ENCODE measurements at regions not wholly inside any gene's neighbourhood (a gene's known extent, or its start where the extent isn't known, plus 50 kb on each side); places are given as distances from the start of the nearest gene placed in this dataset.

DNA sequence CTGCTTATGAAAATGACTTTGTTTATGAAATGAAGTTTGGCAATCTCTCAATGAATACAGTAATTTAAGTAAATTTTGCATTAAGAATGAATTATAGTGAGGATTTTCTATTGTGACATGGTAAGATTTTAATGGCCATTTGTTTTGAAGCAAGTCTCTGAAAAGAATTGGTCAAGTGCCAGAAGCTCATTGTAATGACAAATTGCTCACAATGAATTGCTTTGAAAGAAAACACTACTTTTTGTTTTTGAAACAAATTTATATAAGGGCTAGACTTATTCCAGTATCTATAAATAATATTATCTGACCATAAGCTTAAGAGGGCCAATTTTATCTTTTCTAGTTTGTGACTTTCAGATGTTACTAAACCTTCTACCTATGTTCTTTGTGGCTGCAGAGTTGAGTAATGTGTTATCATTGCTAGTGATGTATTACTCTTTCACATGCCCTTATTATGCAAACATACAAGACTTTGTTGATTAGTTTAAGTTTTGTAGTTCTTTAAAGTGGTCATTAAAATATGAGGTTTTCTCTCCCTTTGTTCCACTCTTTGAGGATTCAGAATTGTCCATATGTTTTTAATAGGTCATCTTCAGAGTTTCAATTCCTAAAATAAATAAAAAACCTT, 93.0 kb upstream of the ZNF608 start:
- DNase-seq (ENCODE audit: low read depth in 2 of 2), result no peak

DNA sequence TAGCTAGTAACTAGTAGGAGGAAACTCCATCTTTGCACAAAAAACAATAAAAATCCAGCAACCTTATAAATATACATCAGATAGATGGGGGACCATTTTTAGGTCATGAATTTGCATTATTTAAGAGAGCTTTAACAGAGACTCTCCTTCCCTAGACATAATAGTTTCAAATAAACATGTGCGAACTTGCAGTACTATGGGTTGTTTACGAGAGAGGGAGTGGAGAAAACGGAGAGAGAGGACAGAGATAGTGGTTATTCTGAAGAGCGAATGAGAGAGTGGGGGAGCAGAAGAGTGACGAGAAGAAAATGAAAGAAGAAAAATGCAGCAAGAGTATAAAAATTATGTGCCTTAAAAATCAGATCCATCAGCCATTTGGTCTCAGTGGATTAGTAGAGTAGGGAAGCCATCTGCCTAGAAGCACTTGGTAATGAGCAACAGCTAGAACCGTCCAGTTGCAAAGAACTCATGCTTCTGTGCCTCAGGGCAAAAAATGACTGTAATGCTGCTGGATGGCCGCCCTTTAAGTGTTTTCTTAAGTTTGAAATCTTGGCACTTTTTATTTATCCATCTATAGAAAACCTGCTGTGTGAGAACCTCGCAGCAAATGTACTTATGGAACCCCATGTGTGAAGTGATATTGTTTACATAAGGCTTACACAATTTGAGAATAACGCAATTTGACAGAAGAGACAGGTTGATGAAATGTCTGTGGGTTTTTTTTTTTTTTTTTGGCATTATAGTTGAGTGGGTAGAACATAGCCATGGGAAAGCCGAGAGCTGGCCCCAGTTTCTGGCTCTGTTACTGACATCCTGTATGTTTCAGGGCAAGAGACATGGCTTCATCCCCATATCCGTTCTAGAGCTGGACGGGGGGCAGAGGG, 95.6 kb upstream of the ZNF608 start:
- no peak for DNase-seq (ENCODE audit: low read depth in 2 of 2)

DNA sequence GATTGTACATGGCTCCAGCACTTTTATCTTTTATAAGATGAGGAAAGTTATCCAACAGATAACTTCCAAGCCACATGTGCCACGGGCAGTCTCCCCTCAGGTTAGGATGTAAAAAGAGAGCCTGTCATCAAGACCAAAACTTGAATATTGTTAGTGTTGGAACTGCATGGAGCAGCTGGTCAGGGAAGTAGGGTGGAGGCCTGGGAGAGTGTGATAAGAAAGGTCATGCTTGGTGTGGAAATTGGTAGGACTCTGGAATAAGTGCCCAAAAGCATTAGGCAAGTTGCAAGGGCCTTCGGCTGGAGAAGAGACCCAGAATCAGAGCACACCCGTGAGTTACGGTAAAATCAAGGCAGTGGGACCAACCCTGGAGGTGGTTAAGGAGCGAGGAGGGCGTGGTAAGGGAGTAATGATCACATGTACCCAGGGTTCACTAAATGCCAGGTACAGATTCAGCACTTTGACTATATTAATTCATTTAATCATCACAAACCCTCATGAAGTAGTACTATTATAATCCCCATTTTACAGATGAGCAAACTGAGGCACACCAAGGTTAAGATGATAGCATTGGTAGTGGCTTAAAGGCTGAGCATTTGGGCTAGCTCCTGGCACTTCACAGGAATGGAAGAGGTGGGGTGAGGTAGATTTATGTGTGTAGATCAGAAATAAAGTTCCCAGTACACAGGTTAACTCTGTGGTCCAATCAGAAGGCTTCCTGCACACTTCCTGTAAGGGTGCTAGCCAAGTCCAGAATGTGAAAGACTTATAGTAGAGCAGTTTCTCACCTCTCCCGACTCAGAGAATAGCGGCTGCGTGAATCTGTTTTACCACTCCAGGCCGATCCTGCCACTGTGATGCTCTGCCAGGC, 96.5 kb upstream of the ZNF608 start:
- no peak for DNase-seq (ENCODE audit: low read depth in 2 of 2)

DNA sequence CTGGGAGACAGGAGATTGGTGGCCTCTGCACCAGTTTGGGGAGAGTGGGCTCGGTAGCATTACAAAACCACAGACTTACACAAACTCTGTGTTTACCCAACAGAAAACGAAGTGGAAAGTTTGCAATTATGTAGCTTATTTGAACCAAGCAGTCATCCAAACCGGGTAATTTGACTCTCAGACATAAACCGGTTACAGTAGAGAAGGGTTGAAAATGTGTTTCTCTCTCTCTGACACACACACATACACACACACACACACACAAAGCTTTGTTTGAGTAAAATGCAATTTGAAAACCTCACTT, 97.1 kb upstream of the ZNF608 start:
- DNase-seq (ENCODE audit: low read depth in 2 of 2), result no peak

DNA sequence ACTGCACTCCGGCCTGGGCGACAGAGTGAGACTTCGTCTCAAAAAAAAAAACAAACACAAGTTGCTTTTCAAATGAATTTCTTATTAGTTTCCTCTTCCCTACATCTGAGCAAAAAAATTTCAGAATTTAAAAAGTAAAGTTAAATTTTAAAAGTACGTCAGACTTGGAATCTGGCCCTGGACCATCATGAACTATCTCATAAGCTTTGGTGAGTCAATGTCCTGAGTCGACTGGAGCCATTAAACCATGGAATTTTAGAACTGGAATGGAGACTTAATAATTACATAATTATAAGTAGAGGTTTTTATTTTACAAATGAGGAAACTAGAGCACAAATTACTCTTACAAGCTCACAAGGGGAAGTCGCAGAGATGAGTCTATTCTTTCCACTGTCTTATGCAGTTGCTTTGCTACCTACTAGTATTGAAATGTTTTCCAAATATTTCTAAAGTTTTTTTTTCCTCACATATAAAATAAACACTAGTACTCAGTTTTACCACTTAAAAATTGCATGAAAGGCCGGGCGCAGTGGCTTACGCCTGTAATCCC, 98.0 kb upstream of the ZNF608 start:
- DNase-seq (ENCODE audit: low read depth in 2 of 2), result no peak

DNA sequence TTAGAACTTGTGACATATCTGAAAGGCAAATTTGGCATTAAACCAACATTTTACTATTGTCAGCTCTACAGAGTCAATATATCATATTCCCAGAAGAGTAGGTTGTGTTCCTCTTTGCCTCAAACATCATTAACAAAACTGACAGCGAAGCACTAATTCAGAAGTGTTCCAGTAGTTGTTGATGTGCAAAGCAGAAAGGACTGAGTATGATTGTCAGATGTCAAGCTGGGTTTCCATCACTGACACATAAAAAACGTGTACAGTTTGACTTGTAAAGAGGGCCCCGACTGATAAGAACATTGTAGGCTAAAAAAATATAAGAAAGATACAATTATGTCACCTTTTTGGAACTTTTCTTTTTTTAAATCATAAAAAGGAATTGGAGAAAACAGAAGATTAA, 101.5 kb upstream of the ZNF608 start:
- DNase-seq (ENCODE audit: low read depth in 2 of 2), result no peak

DNA sequence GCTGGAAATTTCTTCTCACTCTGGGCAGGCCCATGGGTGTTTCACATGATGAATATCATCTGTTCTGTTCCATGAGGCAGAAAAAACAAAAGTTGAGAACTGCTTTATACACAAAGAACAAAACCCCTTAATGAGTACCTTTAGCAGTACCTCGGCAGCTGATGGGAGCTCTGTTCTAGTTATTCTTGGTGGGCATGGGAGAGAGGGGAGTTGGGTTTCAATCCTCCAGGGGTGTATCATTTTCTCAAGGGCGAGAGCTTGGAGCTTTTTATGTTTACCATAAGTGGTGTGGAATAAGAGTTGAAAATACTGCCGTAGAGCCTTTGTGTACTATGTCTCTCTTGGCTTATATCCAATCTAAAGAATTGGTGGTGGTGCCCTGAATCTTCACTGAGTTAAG, 103.3 kb upstream of the ZNF608 start:
- no peak for DNase-seq (ENCODE audit: low read depth in 2 of 2)

DNA sequence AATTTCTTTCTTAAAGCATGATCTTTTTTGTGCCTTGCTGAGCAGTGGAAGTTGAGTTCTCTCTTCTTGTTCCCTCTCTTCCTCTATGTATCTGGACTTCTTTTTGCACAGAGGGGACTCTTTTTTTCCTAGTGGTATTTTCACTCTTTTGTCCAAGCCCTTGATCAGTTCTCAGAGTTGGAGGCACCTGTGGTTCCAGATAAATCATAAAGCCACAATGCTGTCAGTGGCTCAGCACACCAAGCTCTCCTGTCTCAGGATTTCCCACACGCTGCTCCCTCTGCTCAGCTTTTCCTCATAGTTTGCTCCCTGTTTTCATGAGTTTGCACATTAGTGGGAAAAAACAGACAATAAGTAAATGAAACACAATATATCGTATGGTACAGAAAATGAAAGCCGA, 110.3 kb upstream of the ZNF608 start:
- DNase-seq (ENCODE audit: low read depth in 2 of 2), result no peak

DNA sequence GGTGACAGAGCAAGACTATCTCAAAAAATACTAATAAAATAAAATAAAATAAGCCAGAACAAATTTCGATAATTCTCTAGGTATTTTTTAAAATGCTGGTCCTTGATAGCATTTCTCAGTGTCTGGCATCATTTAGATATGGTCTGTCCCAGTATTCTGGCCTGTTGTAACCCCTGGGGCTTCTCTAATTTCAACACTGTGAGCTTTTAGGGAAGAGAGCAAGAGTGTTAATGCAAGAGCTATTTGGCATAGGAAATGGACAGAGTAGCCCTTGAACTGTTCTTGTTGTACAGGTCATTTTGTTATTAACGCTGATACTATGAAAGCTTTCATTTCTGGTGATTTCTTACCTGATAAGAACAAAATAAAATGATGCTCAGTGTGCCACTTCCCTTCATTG, 112.2 kb upstream of the ZNF608 start:
- DNase-seq (ENCODE audit: low read depth in 2 of 2), result no peak

DNA sequence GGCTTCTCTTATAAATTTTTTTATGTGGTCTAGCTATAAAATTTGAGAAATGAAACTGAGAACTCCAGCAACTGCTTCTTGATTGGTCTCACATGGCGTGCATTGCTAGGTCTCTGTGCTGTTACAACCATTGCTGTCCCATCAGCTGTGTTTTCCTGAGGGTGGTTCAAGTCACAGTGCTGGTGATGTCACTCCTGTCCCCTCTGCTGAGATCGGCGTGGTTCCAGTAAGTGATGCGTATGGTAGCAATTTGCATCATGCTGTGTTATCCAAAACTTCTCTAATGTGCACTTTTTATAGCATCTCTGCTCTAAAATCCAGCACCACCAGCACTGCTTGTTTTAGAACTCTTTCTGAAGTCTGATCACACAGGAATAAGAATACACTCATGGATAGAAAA, 112.6 kb upstream of the ZNF608 start:
- DNase-seq (ENCODE audit: low read depth in 2 of 2), result no peak

DNA sequence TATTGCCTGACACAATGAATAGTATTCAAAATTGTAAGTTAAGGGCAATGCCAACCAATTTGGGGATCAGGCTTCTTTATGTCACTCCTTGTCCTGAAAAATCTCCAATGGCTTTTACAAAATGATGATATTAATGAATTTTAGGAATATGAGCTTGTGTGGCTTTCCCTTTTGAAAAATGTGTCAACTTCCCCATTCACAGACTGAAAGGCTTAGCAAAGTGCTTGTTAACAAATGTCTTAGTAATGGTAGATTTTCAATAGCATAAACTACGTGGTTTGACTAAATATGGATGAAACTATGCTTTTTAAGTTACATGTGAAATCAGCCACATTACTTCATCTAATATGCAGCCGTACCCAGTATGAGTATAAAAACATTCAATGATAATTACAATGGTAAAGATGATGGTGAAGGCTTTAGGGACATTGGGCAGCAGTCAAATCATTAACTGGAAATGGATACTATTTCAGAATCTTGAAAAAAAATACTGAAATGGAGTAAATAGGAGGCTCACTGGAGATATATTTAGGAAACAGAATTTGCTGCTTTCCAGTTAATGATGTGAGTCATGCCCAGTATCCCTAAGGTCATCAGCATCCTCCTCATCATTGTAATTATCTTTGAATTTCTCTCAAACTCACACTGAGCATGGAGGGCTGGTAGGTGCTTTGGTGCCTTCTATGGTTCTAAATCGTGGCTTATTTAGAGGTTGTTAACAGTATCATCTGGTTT, 113.3 kb upstream of the ZNF608 start:
- no peak for DNase-seq (ENCODE audit: low read depth in 2 of 2)

DNA sequence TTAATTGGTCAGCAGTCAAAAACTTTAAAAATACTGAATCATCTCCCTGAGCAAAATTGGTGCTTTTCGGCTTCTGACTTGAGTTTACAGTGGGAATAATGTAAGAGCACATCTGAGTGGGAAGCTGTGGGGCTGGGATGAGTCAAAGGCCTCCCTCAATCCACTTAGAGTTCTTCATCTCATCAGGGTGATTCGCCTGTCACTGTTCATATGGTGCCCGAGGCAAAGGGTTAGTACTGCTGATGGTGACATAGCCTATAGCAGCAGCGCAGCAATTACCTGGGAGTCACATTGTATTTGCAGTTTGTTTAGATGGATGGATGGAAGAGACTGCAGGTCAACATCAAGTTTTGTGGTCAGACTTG, 113.8 kb upstream of the ZNF608 start:
- no peak for DNase-seq (ENCODE audit: low read depth in 2 of 2)

DNA sequence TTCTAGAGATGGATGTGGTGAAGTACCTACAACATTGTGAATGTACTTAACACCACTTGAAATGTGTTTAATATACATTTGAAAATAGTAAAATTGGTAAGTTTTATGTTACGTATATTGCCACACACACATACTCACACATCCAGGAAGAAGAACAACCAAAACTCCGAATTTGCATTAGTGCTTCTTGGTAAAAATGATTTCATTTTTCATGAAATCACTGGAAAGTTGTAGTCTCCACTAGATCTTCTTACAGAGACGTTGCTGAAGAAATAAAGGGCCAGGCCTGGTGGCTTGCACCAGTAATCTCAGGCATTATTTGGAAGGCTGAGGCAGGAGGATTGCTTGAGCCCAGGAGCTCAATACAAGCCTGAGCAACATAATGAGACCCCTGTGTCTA, 118.6 kb upstream of the ZNF608 start:
- DNase-seq (ENCODE audit: low read depth in 2 of 2), result no peak

DNA sequence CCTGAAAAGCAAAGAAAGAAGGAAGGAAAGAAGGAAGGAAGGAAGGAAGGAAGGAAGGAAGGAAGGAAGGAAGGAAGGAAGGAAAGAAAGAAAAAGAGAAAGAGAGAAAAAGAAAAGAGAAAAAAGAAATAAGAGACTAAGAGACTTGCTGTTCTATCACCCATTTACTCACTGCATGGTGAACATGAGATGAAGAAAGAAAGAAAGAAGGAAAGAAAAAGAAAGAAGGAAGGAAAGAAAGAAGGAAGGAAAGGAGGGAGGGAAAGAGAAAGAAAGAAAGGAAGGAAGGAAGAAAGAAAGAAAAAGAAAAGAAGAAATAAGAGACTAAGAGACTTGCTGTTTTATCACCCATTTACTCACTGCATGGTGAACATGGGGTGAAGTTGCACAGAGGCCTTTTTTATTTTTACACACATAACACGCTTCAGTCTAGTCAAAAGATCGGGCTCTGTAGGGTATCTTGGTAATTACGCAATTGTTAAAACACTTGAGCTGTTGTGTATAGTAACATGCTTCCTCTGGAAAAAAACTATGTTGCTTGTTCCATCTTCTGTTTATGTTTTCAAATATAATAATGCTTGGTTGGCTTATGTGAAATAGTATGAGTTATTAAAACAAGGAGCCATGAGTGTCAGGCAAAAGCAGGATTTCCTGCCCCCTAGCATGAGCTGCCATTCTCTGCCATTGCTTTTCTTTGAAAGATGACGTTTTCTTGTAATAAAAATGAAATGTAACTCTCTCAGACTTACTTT, 119.3 kb upstream of the ZNF608 start:
- DNase-seq (ENCODE audit: low read depth in 2 of 2), result no peak

DNA sequence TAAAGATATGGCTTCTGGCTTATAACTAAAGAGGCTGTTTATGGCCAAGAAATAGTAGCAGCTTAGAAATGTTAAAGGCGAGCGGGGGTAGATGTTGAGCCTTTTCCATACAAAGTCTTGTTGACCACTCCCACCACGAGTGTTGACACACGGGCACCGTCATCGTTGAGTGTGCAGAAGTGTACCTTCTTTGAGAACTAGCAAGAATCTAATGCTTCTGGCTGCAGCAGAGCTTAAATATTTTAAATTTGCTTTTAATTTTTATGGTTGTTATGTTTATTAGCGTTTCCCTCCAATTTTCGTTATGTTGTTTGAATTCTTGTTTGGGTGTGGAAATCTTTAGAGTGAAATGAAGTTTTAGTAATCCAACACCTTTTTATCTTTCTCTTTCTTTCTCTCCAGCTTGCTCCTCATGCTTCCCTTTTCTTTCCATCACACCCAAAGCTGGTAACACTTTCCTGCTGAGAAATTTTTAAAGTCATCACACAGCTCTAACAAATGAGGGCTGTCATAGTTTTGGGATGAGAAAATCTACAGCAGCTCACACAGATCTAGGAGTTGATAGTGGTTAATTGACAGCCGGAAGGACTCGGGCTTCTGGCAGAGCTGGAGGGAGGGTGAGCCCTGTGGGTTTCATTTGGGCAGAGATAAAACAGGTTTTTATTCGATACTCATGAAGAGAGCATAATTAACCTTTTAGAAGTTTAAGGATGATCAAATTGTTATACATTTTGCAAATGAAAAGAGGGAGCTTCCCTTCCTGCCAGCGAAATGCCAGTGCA, 120.1 kb upstream of the ZNF608 start:
- DNase-seq (ENCODE audit: low read depth in 2 of 2), result no peak

DNA sequence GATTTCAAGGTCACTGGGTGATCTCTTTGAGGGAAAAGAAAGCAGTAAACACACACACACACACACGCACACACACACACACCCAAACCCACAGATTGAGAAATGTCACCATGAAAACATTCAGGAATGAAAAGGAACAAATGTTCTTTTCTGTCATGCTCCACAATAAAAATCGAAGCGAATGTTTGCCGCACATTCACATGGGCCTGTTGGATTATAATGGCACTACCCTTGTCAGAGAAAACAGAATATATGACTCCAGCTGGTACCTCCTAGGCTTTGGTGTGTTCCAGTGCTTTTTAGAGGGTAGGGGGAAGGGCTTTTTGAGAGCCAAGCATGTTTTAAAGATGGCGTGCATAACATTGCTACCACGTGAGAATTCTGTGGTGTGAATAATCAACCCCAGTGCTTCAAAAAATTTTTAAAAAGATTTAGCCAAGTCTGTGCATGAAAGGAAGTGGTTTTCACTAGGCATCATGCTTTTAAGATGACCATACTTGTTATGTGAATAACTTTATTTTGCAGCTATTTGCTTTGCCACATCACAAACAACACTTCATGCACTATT, 120.8 kb upstream of the ZNF608 start:
- DNase-seq (ENCODE audit: low read depth in 2 of 2), result no peak

DNA sequence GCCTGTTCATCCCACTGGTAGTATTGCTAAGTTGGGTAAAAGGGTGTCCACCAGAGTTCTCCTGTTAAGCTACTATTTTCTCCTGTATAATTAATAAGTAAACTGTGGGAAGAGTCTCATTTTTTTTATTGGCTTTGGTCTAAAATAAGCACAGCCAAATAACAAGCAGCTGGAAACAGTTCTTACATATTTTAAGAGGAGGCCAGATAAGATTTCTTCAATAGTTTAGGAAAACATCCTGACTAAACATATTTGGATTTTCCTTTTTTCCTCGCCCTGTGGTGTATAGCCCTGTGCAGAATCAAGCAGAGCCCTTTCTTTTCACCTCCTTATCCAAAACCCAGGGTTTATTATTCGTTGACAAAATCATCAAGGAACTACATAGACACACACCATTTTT, 122.2 kb upstream of the ZNF608 start:
- DNase-seq (ENCODE audit: low read depth in 2 of 2), result no peak

DNA sequence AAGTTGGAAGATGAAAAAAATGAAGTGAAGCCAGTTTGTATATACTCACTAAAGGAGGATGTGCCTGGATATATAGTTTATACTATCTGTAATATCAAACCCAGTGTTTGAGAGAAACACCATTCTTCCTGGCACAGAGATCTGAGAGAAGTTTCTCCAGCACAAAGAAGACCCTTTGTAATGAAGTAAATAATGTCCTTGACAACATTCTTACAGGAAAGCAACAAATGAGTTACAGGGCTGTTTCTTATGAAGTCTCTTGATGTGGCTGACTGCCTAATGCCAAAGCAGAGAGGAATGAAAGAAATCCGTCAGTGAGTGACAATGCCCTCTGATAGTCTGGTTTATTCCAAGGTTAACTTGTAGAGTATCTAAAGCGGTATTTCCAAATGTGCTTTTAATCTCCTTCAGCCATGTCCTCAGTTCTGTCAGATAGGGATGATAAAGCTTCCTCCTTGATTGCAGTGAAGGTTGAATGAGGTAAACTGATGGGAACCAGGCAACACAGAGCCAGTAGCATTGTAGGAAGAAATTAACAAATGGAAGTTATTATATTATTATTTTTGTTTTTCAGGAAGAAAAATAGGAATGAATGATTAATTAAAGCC, 123.1 kb upstream of the ZNF608 start:
- DNase-seq (ENCODE audit: low read depth in 2 of 2), result no peak

DNA sequence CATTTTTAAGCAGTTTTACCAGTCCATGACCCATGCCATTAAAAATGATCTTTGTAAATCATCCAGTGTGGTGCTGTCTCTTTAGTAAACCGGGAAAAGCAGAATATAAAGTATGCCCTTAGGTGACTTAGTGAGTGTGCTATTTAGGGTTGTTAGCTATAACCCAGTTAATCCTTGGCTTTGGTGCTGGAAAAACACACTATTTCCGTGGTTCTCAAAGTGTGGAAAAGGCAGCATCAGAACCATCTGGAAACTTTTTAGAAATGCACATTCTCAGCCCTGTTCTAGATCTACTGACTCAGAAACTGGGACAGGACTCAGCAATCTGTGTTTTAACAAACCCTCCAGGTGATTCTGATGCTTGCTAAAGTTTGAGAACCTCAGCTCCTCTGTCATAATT, 123.6 kb upstream of the ZNF608 start:
- no peak for DNase-seq (ENCODE audit: low read depth in 2 of 2)

DNA sequence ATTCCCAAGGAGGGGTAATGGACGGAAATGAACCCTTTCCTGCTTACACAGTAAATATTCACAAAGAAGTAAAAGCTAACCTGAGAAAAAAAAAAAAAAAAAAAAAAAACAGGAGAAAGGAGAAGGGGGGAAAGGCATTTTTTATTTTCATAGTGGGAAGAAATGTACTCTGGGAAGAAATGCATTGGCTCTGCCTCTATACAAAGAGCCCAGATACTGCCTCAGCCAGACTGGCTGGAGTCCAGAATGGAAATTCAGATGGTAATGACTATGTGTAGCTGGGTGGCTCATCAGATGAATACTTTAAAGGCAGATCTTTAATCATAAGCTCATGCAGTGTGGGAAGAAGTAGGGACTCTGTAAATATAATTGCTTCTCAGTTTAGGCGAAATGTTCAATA, 124.9 kb upstream of the ZNF608 start:
- DNase-seq (ENCODE audit: low read depth in 2 of 2), result no peak
